NK-92 (cell line): ENCODE measurements at regions not wholly inside any gene's neighbourhood (a gene's known extent, or its start where the extent isn't known, plus 50 kb on each side); places are given as distances from the start of the nearest gene placed in this dataset.

Experiments used
- DNase-seq: peaks from one replicate; lab custom pipeline; 2025; ENCODE audit not compliant: unreplicated experiment; lab: John Stamatoyannopoulos, UW

- DNase-seq: no peak
Measured at GRCh38 chr18:76686737-76687231, 135.6 kb upstream of the ZNF236 start.

GRCh38 chr18:76685860-76686259 is 136.5 kb upstream of the ZNF236 start:
- no peak for DNase-seq

- DNase-seq: no peak
Measured at GRCh38 chr18:76685402-76685801, 137.0 kb upstream of the ZNF236 start.

- no peak for DNase-seq
Measured at GRCh38 chr18:76684265-76684664, 138.1 kb upstream of the ZNF236 start.

GRCh38 chr18:76679945-76680344 is 142.4 kb upstream of the ZNF236 start:
- no peak for DNase-seq

- no peak for DNase-seq
Measured at GRCh38 chr18:76679259-76679658, 143.1 kb upstream of the ZNF236 start.

GRCh38 chr18:76678248-76678647 is 144.1 kb upstream of the ZNF236 start:
- DNase-seq: no peak

- DNase-seq: no peak
Measured at GRCh38 chr18:76674596-76674995, 147.8 kb upstream of the ZNF236 start.

- no peak for DNase-seq
Measured at GRCh38 chr18:76673281-76674185, 148.8 kb upstream of the ZNF236 start.

- no peak for DNase-seq
Measured at GRCh38 chr18:76672627-76673026, 149.7 kb upstream of the ZNF236 start.

- DNase-seq: no peak
Measured at GRCh38 chr18:76670564-76671288, 151.6 kb upstream of the ZNF236 start.

GRCh38 chr18:76668546-76668945 is 153.8 kb upstream of the ZNF236 start:
- no peak for DNase-seq

GRCh38 chr18:76668119-76668518 is 154.2 kb upstream of the ZNF236 start:
- no peak for DNase-seq

- no peak for DNase-seq
Measured at GRCh38 chr18:76667603-76668002, 154.8 kb upstream of the ZNF236 start.

- DNase-seq: no peak
Measured at GRCh38 chr18:76662626-76663025, 159.7 kb upstream of the ZNF236 start.

GRCh38 chr18:76660571-76661192 is 161.7 kb upstream of the ZNF236 start:
- DNase-seq: no peak

- DNase-seq: no peak
Measured at GRCh38 chr18:76658627-76659026, 163.6 kb upstream of the ZNF516 start.

GRCh38 chr18:76657911-76658470 is 162.9 kb upstream of the ZNF516 start:
- no peak for DNase-seq

- no peak for DNase-seq
Measured at GRCh38 chr18:76656925-76657827, 162.1 kb upstream of the ZNF516 start.

- DNase-seq: no peak
Measured at GRCh38 chr18:76654577-76654976, 159.5 kb upstream of the ZNF516 start.
